ENCODE measurements at regions not wholly inside any gene's neighbourhood (a gene's known extent, or its start where the extent isn't known, plus 50 kb on each side); places are given as distances from the start of the nearest gene placed in this dataset.

GRCh38 chr14:87286191-87286590 lies 706.8 kb downstream of the GALC start:
- DNase-seq, result no peak
- intact Hi-C loops (cut with micrococcal nuclease), result no loop called here
- H3K4me1 ChIP-seq, result no peaks in the 10 kb centered on the region
- H3K4me3 ChIP-seq, result no peak overlapping the region
- no peak overlapping the region for H3K27ac ChIP-seq (replicated peaks)
- H3K36me3 ChIP-seq, result no peaks in the 10 kb centered on the region
- H3K9me3 ChIP-seq (replicated peaks), result peaks cover under 1% of the 10 kb centered on the region
- H3K27me3 ChIP-seq (ENCODE audit: low read depth), result no peaks in the 10 kb centered on the region
- no peak for TF ChIP-seq CTCF (IDR thresholded peaks at IDR 0.05; ENCODE audit: borderline replicate concordance)

GRCh38 chr14:87285506-87285905 lies 707.5 kb downstream of the GALC start:
- DNase-seq, result no peak
- no peaks in the 10 kb centered on the region for H3K4me1 ChIP-seq
- intact Hi-C loops (cut with micrococcal nuclease), result no loop called here

GRCh38 chr14:87283547-87283946 lies 709.4 kb downstream of the GALC start:
- intact Hi-C loops (cut with micrococcal nuclease), result no loop called here
- no peaks in the 10 kb centered on the region for H3K4me1 ChIP-seq
- no peak for TF ChIP-seq CTCF (IDR thresholded peaks at IDR 0.05; ENCODE audit: borderline replicate concordance)

More at GRCh38 chr14:87285506-87285905, 707.5 kb downstream of the GALC start:
- Histone ChIP-seq H3K27me3 (ENCODE audit: low read depth) (no peaks in the 10 kb centered on the region), H3K27ac (replicated peaks) (no peak overlapping the region), H3K9me3 (replicated peaks) (no peaks in the 10 kb centered on the region), H3K4me3 (no peak overlapping the region), H3K36me3 (no peaks in the 10 kb centered on the region)
- TF ChIP-seq CTCF (IDR thresholded peaks at IDR 0.05; ENCODE audit: borderline replicate concordance), result no peak

GRCh38 chr14:87282266-87282665 lies 710.7 kb downstream of the GALC start:
- H3K27ac ChIP-seq (replicated peaks), result no peak overlapping the region
- no peaks in the 10 kb centered on the region for H3K27me3 ChIP-seq (ENCODE audit: low read depth)
- intact Hi-C loops (cut with micrococcal nuclease), result no loop called here
- peaks cover 1% of the 10 kb centered on the region for H3K9me3 ChIP-seq (replicated peaks)
- H3K4me3 ChIP-seq, result no peak overlapping the region
- H3K4me1 ChIP-seq, result no peaks in the 10 kb centered on the region
- no peak for TF ChIP-seq CTCF (IDR thresholded peaks at IDR 0.05; ENCODE audit: borderline replicate concordance)
- H3K36me3 ChIP-seq, result no peaks in the 10 kb centered on the region
- DNase-seq, result no peak

More at GRCh38 chr14:87283547-87283946, 709.4 kb downstream of the GALC start:
- no peak overlapping the region for H3K4me3 ChIP-seq
- H3K27me3 ChIP-seq (ENCODE audit: low read depth), result no peaks in the 10 kb centered on the region
- DNase-seq, result no peak
- H3K9me3 ChIP-seq (replicated peaks), result no peaks in the 10 kb centered on the region
- no peaks in the 10 kb centered on the region for H3K36me3 ChIP-seq
- H3K27ac ChIP-seq (replicated peaks), result no peak overlapping the region

- no peak for DNase-seq
- H3K27ac ChIP-seq (replicated peaks), result no peak overlapping the region
- H3K36me3 ChIP-seq, result no peaks in the 10 kb centered on the region
- H3K4me1 ChIP-seq, result no peaks in the 10 kb centered on the region
- peaks cover 5% of the 10 kb centered on the region for H3K9me3 ChIP-seq (replicated peaks)
- H3K27me3 ChIP-seq (ENCODE audit: low read depth), result no peaks in the 10 kb centered on the region
- intact Hi-C loops (cut with micrococcal nuclease), result no loop called here
- TF ChIP-seq CTCF (IDR thresholded peaks at IDR 0.05; ENCODE audit: borderline replicate concordance), result no peak
- H3K4me3 ChIP-seq, result no peak overlapping the region
Measured at GRCh38 chr14:87278415-87278814, 714.6 kb downstream of the GALC start.

GRCh38 chr14:87271331-87271730 lies 721.7 kb downstream of the GALC start:
- H3K9me3 ChIP-seq (replicated peaks), result peaks cover 22% of the 10 kb centered on the region
- intact Hi-C loops (cut with micrococcal nuclease), result no loop called here
- TF ChIP-seq CTCF (IDR thresholded peaks at IDR 0.05; ENCODE audit: borderline replicate concordance), result no peak
- H3K4me3 ChIP-seq, result no peak overlapping the region
- no peak for DNase-seq
- no peak overlapping the region for H3K27ac ChIP-seq (replicated peaks)
- H3K27me3 ChIP-seq (ENCODE audit: low read depth), result no peaks in the 10 kb centered on the region
- H3K36me3 ChIP-seq, result no peaks in the 10 kb centered on the region
- no peaks in the 10 kb centered on the region for H3K4me1 ChIP-seq
